ENCODE measurements at regions not wholly inside any gene's neighbourhood (a gene's known extent, or its start where the extent isn't known, plus 50 kb on each side); places are given as distances from the start of the nearest gene placed in this dataset.

GRCh38 chr4:111689731-111690130 is 455.5 kb upstream of the FAM241A start:
- H3K79me2 ChIP-seq (ENCODE audit: insufficient read depth, low read length), result no peaks in the 10 kb centered on the region
- H2AFZ ChIP-seq (ENCODE audit: insufficient read depth, low read depth, low read length, poor library complexity, severe bottlenecking), result no peak overlapping the region
- no peak overlapping the region for H3K27ac ChIP-seq (ENCODE audit: low read depth in 1 of 2, low read length in 2 of 2)
- H3K36me3 ChIP-seq (replicated peaks in 1 of 2; ENCODE audit: control insufficient read depth in 1 of 2, insufficient read depth in 2 of 2, low read length in 2 of 2), result no peaks in the 10 kb centered on the region
- Mint-ChIP-seq H3K27me3 (ENCODE audit: low read depth in 3 of 3) (peaks cover 0 to 2% (median 2%) of the 10 kb centered on the region in 3 donors), H3K36me3 (no peaks in the 10 kb centered on the region), H3K4me3 (no peak overlapping the region), H3K4me1 (no peaks in the 10 kb centered on the region), H3K27ac (no peak overlapping the region), H3K9me3 (no peaks in the 10 kb centered on the region)
- intact Hi-C loops (cut with micrococcal nuclease), result no loop called here
- no peak overlapping the region for H3K4me2 ChIP-seq (replicated peaks; ENCODE audit: extremely low read depth, low read length, poor library complexity, severe bottlenecking)
- H4K20me1 ChIP-seq (ENCODE audit: insufficient read depth, low read length), result no peaks in the 10 kb centered on the region
- no peaks in the 10 kb centered on the region for H3K9me3 ChIP-seq (replicated peaks in 1 of 2; ENCODE audit: control insufficient read depth in 1 of 2, insufficient read depth in 1 of 2, low read length in 2 of 2)
- no peak overlapping the region for H3K4me3 ChIP-seq (replicated peaks in 1 of 3; ENCODE audit: low read depth in 2 of 3, low read length in 3 of 3)
- DNase-seq, result no peak
- H3K4me1 ChIP-seq (ENCODE audit: control insufficient read depth in 1 of 2, insufficient read depth in 2 of 2, low read length in 2 of 2), result no peaks in the 10 kb centered on the region
- H3K9ac ChIP-seq (ENCODE audit: insufficient read depth, low read length, poor library complexity, severe bottlenecking), result no peak overlapping the region
- no CpG with 5 or more reads among the region's 1 CpG for WGBS (ENCODE audit: insufficient coverage)
- H3K27me3 ChIP-seq (ENCODE audit: control insufficient read depth in 2 of 2, insufficient read depth in 2 of 2, low read length in 2 of 2), result no peaks in the 10 kb centered on the region
- TF ChIP-seq CTCF (IDR thresholded peaks at IDR 0.05), result no peak

GRCh38 chr4:111693758-111694157 is 451.5 kb upstream of the FAM241A start:
- H3K79me2 ChIP-seq (ENCODE audit: insufficient read depth, low read length), result no peaks in the 10 kb centered on the region
- H3K4me1 ChIP-seq (ENCODE audit: control insufficient read depth in 1 of 2, insufficient read depth in 2 of 2, low read length in 2 of 2), result no peaks in the 10 kb centered on the region
- no peaks in the 10 kb centered on the region for H3K9me3 ChIP-seq (replicated peaks in 1 of 2; ENCODE audit: control insufficient read depth in 1 of 2, insufficient read depth in 1 of 2, low read length in 2 of 2)
- Mint-ChIP-seq H3K27ac (no peak overlapping the region), H3K4me3 (no peak overlapping the region), H3K36me3 (no peaks in the 10 kb centered on the region), H3K9me3 (no peaks in the 10 kb centered on the region), H3K4me1 (no peaks in the 10 kb centered on the region), H3K27me3 (ENCODE audit: low read depth in 3 of 3) (peaks cover 0 to 2% (median 2%) of the 10 kb centered on the region in 3 donors)
- no peak overlapping the region for H3K27ac ChIP-seq (ENCODE audit: low read depth in 1 of 2, low read length in 2 of 2)
- TF ChIP-seq CTCF (IDR thresholded peaks at IDR 0.05), result no peak
- no peak overlapping the region for H3K4me3 ChIP-seq (replicated peaks in 1 of 3; ENCODE audit: low read depth in 2 of 3, low read length in 3 of 3)
- H4K20me1 ChIP-seq (ENCODE audit: insufficient read depth, low read length), result no peaks in the 10 kb centered on the region
- WGBS (ENCODE audit: insufficient coverage), result 100% methylated on average over 1 of the region's 2 CpGs
- intact Hi-C loops (cut with micrococcal nuclease), result no loop called here
- no peaks in the 10 kb centered on the region for H3K27me3 ChIP-seq (ENCODE audit: control insufficient read depth in 2 of 2, insufficient read depth in 2 of 2, low read length in 2 of 2)
- H3K36me3 ChIP-seq (replicated peaks in 1 of 2; ENCODE audit: control insufficient read depth in 1 of 2, insufficient read depth in 2 of 2, low read length in 2 of 2), result no peaks in the 10 kb centered on the region
- no peak overlapping the region for H3K9ac ChIP-seq (ENCODE audit: insufficient read depth, low read length, poor library complexity, severe bottlenecking)
- H2AFZ ChIP-seq (ENCODE audit: insufficient read depth, low read depth, low read length, poor library complexity, severe bottlenecking), result no peak overlapping the region
- no peak for DNase-seq
- H3K4me2 ChIP-seq (replicated peaks; ENCODE audit: extremely low read depth, low read length, poor library complexity, severe bottlenecking), result no peak overlapping the region

All from CD14-positive monocyte (primary cell).